Fibroblast of the aortic adventitia (primary cell): ENCODE measurements at regions not wholly inside any gene's neighbourhood (a gene's known extent, or its start where the extent isn't known, plus 50 kb on each side); places are given as distances from the start of the nearest gene placed in this dataset.
"Not testable (repeated sequence)": the region's sequence is repeated elsewhere in the genome, so short reads cannot be mapped to it uniquely, and the experiment has no call there.

Source experiments
- DNase-seq: peaks from one replicate; pipeline ENCODE4 v3.0.0-alpha.2; 2010; ENCODE audit warnings: low read depth
- H3K4me3 ChIP-seq: 2 replicates; pipeline ENCODE4 v1.5.1; 2011; ENCODE audit warnings: low read depth, mild to moderate bottlenecking, control low read depth, low read length, moderate library complexity
- TF ChIP-seq, protein P1 (sequence below): IDR thresholded peaks from 2 replicates; pipeline ENCODE4 v1.5.1; 2011; ENCODE audit warnings: mild to moderate bottlenecking, low read length, control low read depth, inconsistent platforms; ENCODE audit not compliant: insufficient read depth

DNA sequence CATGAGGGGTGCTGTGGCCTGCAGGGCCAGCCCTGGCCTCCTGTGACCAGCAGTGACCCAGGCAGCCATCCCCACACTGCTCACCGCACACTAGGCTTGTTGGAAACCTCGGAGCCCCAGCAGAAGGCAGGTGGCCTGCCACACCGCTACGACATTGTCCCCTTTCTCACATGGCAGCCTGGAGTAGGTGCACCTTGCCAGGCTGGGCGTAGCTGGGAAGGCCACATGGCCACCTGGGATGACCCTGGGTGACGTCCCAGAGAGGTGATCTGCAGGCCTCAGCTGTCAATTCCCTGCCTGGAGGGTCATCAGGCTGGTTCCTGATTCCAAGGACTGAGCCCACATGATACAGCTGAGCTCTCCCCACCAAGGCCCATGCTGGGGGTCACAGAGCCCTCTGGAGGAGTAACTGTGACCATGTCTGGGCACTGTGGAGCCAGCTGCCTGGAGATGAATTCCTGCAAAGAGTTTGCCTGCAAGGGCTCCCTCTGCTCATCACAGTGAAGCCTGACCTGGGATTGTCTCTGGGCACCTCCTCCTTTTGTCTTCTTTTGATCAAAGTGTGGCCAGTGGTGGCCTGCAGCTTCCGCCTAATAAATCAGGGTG is 119.6 kb upstream of the OTOS start:
- no peak overlapping the region for H3K4me3 ChIP-seq
- no peak for DNase-seq
- TF ChIP-seq, protein P1, sequence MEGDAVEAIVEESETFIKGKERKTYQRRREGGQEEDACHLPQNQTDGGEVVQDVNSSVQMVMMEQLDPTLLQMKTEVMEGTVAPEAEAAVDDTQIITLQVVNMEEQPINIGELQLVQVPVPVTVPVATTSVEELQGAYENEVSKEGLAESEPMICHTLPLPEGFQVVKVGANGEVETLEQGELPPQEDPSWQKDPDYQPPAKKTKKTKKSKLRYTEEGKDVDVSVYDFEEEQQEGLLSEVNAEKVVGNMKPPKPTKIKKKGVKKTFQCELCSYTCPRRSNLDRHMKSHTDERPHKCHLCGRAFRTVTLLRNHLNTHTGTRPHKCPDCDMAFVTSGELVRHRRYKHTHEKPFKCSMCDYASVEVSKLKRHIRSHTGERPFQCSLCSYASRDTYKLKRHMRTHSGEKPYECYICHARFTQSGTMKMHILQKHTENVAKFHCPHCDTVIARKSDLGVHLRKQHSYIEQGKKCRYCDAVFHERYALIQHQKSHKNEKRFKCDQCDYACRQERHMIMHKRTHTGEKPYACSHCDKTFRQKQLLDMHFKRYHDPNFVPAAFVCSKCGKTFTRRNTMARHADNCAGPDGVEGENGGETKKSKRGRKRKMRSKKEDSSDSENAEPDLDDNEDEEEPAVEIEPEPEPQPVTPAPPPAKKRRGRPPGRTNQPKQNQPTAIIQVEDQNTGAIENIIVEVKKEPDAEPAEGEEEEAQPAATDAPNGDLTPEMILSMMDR: no peak

DNA sequence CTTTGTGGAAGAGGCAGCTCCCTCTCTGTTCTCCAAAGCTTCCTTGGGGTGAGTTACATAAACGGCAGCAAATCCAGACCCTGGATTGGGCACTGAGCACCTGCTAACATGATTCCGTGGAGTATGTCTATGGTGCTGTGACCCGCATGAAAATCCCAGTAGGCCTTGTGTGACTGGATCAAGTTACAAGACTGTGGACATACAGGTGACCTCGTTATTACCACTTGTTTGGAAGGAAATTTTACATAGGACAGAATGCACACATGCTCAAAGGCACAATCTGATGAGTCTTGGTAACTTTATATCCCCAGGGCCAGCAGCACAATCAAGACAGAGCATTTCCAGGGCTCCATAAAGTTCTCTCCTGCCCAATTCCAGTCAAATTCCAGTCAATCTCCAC is 120.2 kb upstream of the OTOS start:
- no peak overlapping the region for H3K4me3 ChIP-seq
- DNase-seq: no peak
- TF ChIP-seq, protein P1: no peak

- peak; percentile 2 for DNase-seq
Observed at GRCh38 chr2:240262578-240262977, 122.1 kb upstream of the OTOS start.

DNA sequence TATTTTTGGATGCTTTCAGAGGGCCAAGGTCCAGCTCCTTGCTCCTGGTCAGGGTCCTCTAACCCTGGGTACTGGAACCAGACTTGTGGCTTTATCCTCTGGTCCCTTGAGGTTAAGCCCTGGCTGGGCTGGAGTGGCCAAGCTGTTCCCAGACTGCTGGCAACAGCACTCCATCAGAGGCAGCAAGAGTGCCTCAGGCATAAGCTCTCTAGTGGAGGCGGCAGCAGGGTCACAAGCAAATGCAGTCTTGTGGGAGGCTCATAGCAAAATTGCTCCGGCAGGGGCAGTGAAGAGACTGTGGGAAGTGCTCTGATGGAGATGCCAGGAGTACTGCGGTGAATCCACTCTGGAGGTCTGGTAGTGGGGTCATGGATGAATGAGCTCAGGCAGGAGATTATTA is 128.9 kb upstream of the OTOS start:
- no peak for DNase-seq
- TF ChIP-seq, protein P1: no peak

More at GRCh38 chr2:240262578-240262977, 122.1 kb upstream of the OTOS start:
- H3K4me3 ChIP-seq: not testable (repeated sequence)

DNA sequence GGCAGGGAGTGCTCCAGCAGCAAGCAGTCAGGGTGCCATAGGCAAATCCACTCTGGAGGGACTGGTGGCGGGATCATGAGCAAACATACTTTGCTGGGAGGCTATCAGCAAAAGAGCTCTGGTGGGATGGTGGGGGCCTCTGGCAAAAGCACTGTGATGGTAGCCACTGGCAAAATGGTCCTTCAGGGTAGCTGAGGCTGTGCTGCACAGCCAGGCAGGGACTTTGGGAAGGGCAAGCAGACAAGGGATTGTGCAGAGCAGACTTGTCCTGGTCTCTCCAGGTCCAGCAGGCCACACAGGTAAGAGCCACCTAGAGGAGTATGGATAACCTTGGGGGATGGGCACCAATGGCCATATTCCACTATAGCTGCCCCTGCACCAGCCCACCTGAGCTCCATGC is 129.4 kb upstream of the OTOS start:
- no peak overlapping the region for H3K4me3 ChIP-seq
- TF ChIP-seq, protein P1: no peak
- DNase-seq: no peak

More for the DNA sequence above, 128.9 kb upstream of the OTOS start:
- H3K4me3 ChIP-seq: no peak overlapping the region

GRCh38 chr2:240271716-240272341 is 131.4 kb upstream of the OTOS start:
- TF ChIP-seq, protein P1: no peak
- no peak overlapping the region for H3K4me3 ChIP-seq
- DNase-seq: no peak

DNA sequence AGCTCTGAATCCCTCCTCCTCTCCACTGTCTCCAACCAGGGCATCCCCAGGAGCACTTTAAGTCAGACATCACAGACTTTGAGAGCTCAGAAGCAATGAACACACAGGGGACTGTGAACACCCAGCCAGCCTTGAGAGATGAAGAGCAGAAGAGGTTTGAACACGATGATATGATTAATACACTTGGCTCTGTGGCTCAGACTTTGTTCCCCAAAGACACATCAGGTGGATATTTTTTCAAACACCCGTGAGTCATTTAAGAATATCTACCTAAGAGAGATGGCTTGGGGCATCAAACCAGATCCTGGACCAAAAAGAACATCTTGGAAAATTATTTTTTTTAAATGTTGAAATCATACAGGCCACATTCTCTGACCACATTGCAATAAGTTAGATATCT is 134.9 kb upstream of the OTOS start:
- TF ChIP-seq, protein P1: no peak
- peak; percentile 43 for DNase-seq

More for the DNA sequence above, 134.9 kb upstream of the OTOS start:
- no peak overlapping the region for H3K4me3 ChIP-seq
